ENCODE measurements at regions not wholly inside any gene's neighbourhood (a gene's known extent, or its start where the extent isn't known, plus 50 kb on each side); places are given as distances from the start of the nearest gene placed in this dataset.

- DNase-seq, result no peak
- Histone ChIP-seq H3K36me3 (no peaks in the 10 kb centered on the region), H3K4me1 (no peaks in the 10 kb centered on the region)
These were observed 891.4 kb downstream of the CCDC85A start for GRCh38 chr2:57075226-57075625.

GRCh38 chr2:57080035-57080434, 896.2 kb downstream of the CCDC85A start:
- no peaks in the 10 kb centered on the region for H3K27me3 ChIP-seq
- no peak overlapping the region for H3K4me3 ChIP-seq
- no peak for DNase-seq
- no peaks in the 10 kb centered on the region for H3K36me3 ChIP-seq
- H3K9me3 ChIP-seq, result peaks cover 0 to 2% (median 0%) of the 10 kb centered on the region in 4 donors
- intact Hi-C loops (cut with DNase I), result no loop called here
- no peak for TF ChIP-seq POLR2A (IDR thresholded peaks at IDR 0.05)
- no peak for TF ChIP-seq POLR2AphosphoS5 (IDR thresholded peaks at IDR 0.05)
- TF ChIP-seq EP300 (IDR thresholded peaks at IDR 0.05), result no peak
- TF ChIP-seq CTCF (IDR thresholded peaks at IDR 0.05), result no peak
- H3K4me1 ChIP-seq, result no peaks in the 10 kb centered on the region
- no peak overlapping the region for H3K27ac ChIP-seq

More at GRCh38 chr2:57075226-57075625, 891.4 kb downstream of the CCDC85A start:
- intact Hi-C loops (cut with DNase I), result no loop called here
- Histone ChIP-seq H3K9me3 (peaks cover 0 to 2% (median 0%) of the 10 kb centered on the region in 4 donors), H3K27ac (no peak overlapping the region), H3K4me3 (no peak overlapping the region), H3K27me3 (no peaks in the 10 kb centered on the region)
- no peak for TF ChIP-seq POLR2AphosphoS5 (IDR thresholded peaks at IDR 0.05)
- no peak for TF ChIP-seq EP300 (IDR thresholded peaks at IDR 0.05)
- no peak for TF ChIP-seq CTCF (IDR thresholded peaks at IDR 0.05)

GRCh38 chr2:57084697-57085281, 901.0 kb downstream of the CCDC85A start:
- DNase-seq, result no peak
- Histone ChIP-seq H3K9me3 (no peaks in the 10 kb centered on the region), H3K27ac (no peak overlapping the region), H3K4me3 (no peak overlapping the region), H3K36me3 (no peaks in the 10 kb centered on the region), H3K27me3 (no peaks in the 10 kb centered on the region), H3K4me1 (no peaks in the 10 kb centered on the region)
- 92 to 94% methylated on average over 21 of the region's 21 CpGs for WGBS, 2 donors
- intact Hi-C loops (cut with DNase I), result no loop called here
- TF ChIP-seq CTCF (IDR thresholded peaks at IDR 0.05) (no peak), POLR2A (IDR thresholded peaks at IDR 0.05) (no peak)

- no peaks in the 10 kb centered on the region for H3K27me3 ChIP-seq
- H3K9me3 ChIP-seq, result peaks cover 0 to 5% (median 0%) of the 10 kb centered on the region in 4 donors
- H3K4me1 ChIP-seq, result no peaks in the 10 kb centered on the region
- intact Hi-C loops (cut with DNase I), result no loop called here
- H3K36me3 ChIP-seq, result no peaks in the 10 kb centered on the region
- DNase-seq, result no peak
- TF ChIP-seq CTCF (IDR thresholded peaks at IDR 0.05) (no peak), EP300 (IDR thresholded peaks at IDR 0.05) (no peak), POLR2AphosphoS5 (IDR thresholded peaks at IDR 0.05) (no peak), POLR2A (IDR thresholded peaks at IDR 0.05) (no peak)
- H3K27ac ChIP-seq, result no peak overlapping the region
- no peak overlapping the region for H3K4me3 ChIP-seq
These were observed 909.2 kb downstream of the CCDC85A start for GRCh38 chr2:57093020-57093419.

- H3K27ac ChIP-seq, result no peak overlapping the region
- intact Hi-C loops (cut with DNase I), result no loop called here
- WGBS, 2 donors, result 95% methylated on average over 1 of the region's 1 CpG
- H3K9me3 ChIP-seq, result peaks cover 0 to 5% (median 0%) of the 10 kb centered on the region in 4 donors
- DNase-seq, result no peak
- no peaks in the 10 kb centered on the region for H3K4me1 ChIP-seq
- H3K4me3 ChIP-seq, result no peak overlapping the region
- H3K36me3 ChIP-seq, result no peaks in the 10 kb centered on the region
- H3K27me3 ChIP-seq, result no peaks in the 10 kb centered on the region
- no peak for TF ChIP-seq CTCF (IDR thresholded peaks at IDR 0.05)
- no peak for TF ChIP-seq EP300 (IDR thresholded peaks at IDR 0.05)
- no peak for TF ChIP-seq POLR2AphosphoS5 (IDR thresholded peaks at IDR 0.05)
- no peak for TF ChIP-seq POLR2A (IDR thresholded peaks at IDR 0.05)
These were observed 914.1 kb downstream of the CCDC85A start for GRCh38 chr2:57097855-57098254.
